ENCODE measurements at regions not wholly inside any gene's neighbourhood (a gene's known extent, or its start where the extent isn't known, plus 50 kb on each side); places are given as distances from the start of the nearest gene placed in this dataset.

DNA sequence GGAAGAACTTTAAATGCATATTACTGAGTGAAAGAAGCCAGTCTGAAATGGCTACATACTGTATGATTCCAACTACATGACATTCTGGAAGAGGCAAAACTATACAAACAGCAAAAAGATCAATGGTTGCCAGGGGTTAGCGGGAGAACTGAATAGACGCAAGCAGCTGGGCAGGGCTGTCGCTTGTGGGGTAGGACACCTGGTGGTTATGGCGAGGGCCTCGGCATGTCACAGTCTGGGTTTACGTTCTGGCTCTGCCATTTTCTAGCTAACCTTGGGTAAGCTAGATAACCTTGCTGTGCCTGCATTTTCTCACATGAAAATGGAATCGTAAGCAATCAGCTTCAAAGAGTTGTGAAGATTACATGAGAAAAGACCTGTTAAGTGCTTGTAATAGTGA, 55.2 kb upstream of the SYT13 start:
- TF ChIP-seq, protein P1, sequence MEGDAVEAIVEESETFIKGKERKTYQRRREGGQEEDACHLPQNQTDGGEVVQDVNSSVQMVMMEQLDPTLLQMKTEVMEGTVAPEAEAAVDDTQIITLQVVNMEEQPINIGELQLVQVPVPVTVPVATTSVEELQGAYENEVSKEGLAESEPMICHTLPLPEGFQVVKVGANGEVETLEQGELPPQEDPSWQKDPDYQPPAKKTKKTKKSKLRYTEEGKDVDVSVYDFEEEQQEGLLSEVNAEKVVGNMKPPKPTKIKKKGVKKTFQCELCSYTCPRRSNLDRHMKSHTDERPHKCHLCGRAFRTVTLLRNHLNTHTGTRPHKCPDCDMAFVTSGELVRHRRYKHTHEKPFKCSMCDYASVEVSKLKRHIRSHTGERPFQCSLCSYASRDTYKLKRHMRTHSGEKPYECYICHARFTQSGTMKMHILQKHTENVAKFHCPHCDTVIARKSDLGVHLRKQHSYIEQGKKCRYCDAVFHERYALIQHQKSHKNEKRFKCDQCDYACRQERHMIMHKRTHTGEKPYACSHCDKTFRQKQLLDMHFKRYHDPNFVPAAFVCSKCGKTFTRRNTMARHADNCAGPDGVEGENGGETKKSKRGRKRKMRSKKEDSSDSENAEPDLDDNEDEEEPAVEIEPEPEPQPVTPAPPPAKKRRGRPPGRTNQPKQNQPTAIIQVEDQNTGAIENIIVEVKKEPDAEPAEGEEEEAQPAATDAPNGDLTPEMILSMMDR (IDR thresholded peaks at IDR 0.05) = no peak
- TF ChIP-seq POLR2A (IDR thresholded peaks at IDR 0.05) (no peak), EP300 (IDR thresholded peaks at IDR 0.05) (no peak), POLR2AphosphoS5 (IDR thresholded peaks at IDR 0.05) (no peak)

All from suprapubic skin (tissue), 4 donors.